PC-9 (cell line): ENCODE measurements at regions not wholly inside any gene's neighbourhood (a gene's known extent, or its start where the extent isn't known, plus 50 kb on each side); places are given as distances from the start of the nearest gene placed in this dataset.

Experiments
- BruUV-seq: library from RNA; stranded (reverse); fragments of 400-500 nt; replicated peaks from 2 replicates; lab custom pipeline; 2021; lab: Mats Ljungman, UMichigan
- CTCF ChIA-PET: fragments of 300-600 bp; sonication (Branson Sonifier 250); formaldehyde crosslinking; loops from one replicate; lab custom pipeline; 2022; ENCODE audit warnings: antibody characterized with exemption; lab: Charles Lee
- POLR2A ChIA-PET: fragments of 300-600 bp; sonication (Branson Sonifier 250); formaldehyde crosslinking; loops from one replicate; lab custom pipeline; 2022; ENCODE audit warnings: antibody characterized with exemption; ENCODE audit not compliant: unreplicated experiment; lab: Charles Lee
- DNase-seq, 2 experiments: peaks; one replicate each; pipeline versions ENCODE4 v3.0.0 to v3.0.0-alpha.2; 2015 to 2022; ENCODE audit warnings: mixed read lengths in 1 of 2
- H2AFZ ChIP-seq: fragments of 200-600 bp; sonication (generic); 2 replicates; pipeline ENCODE4 v1.8.1; 2017; ENCODE audit warnings: antibody characterized with exemption
- H3F3A ChIP-seq: fragments of 200-600 bp; sonication (generic); 2 replicates; pipeline ENCODE4 v1.8.1; 2017; ENCODE audit warnings: antibody characterized with exemption, mild to moderate bottlenecking, low read depth; ENCODE audit not compliant: insufficient read depth
- H3K27ac ChIP-seq: fragments of 200-600 bp; sonication (generic); 2 replicates; pipeline ENCODE4 v1.6.1; 2016; ENCODE audit warnings: mixed run types
- H3K27me3 ChIP-seq: fragments of 200-600 bp; sonication (generic); 2 replicates; pipeline ENCODE4 v1.6.1; 2016; ENCODE audit warnings: low read depth, mixed run types; ENCODE audit not compliant: insufficient read depth
- H3K36me3 ChIP-seq: fragments of 200-600 bp; sonication (generic); 2 replicates; pipeline ENCODE4 v1.6.1; 2016; ENCODE audit warnings: low read depth, mixed run types
- H3K4me1 ChIP-seq: fragments of 200-600 bp; sonication (generic); replicated peaks from 2 replicates; pipeline ENCODE4 v1.6.1; 2016; ENCODE audit warnings: mixed run types; ENCODE audit not compliant: insufficient read depth
- H3K4me2 ChIP-seq: fragments of 200-600 bp; sonication (generic); 2 replicates; pipeline ENCODE4 v1.6.1; 2017; ENCODE audit warnings: mixed run types
- H3K4me3 ChIP-seq: fragments of 200-600 bp; sonication (generic); 2 replicates; pipeline ENCODE4 v1.6.1; 2016; ENCODE audit warnings: mixed run types
- H3K79me2 ChIP-seq: fragments of 200-600 bp; sonication (generic); 2 replicates; pipeline ENCODE4 v1.6.1; 2017; ENCODE audit warnings: low read depth, mixed run types
- H3K9me2 ChIP-seq: fragments of 200-600 bp; sonication (generic); 2 replicates; pipeline ENCODE4 v1.8.1; 2017; ENCODE audit warnings: mild to moderate bottlenecking; ENCODE audit not compliant: insufficient read depth
- H3K9me3 ChIP-seq: fragments of 200-600 bp; sonication (generic); 2 replicates; pipeline ENCODE4 v1.8.1; 2016; ENCODE audit warnings: low read depth; ENCODE audit not compliant: insufficient read depth
- H4K20me1 ChIP-seq: fragments of 200-600 bp; sonication (generic); 2 replicates; pipeline ENCODE4 v1.8.1; 2017; ENCODE audit not compliant: insufficient read depth
- EZH2 ChIP-seq: fragments of 200-600 bp; sonication (generic); IDR thresholded peaks from 2 replicates; pipeline ENCODE4 v1.8.0; 2017; ENCODE audit warnings: antibody characterized with exemption, low read depth
- intact Hi-C: fragments of 100-400 bp; cut with micrococcal nuclease; formaldehyde crosslinking; loops from one replicate; pipeline ENCODE4 v1.10.0; 2022; ENCODE audit not compliant: unreplicated experiment
- TF ChIP-seq, protein P1 (sequence below): fragments of 200-600 bp; sonication (generic); conservative IDR thresholded peaks from 2 replicates; pipeline ENCODE4 v1.6.1; 2017; ENCODE audit warnings: mixed run types, antibody characterized with exemption, mild to moderate bottlenecking, moderate library complexity

DNA sequence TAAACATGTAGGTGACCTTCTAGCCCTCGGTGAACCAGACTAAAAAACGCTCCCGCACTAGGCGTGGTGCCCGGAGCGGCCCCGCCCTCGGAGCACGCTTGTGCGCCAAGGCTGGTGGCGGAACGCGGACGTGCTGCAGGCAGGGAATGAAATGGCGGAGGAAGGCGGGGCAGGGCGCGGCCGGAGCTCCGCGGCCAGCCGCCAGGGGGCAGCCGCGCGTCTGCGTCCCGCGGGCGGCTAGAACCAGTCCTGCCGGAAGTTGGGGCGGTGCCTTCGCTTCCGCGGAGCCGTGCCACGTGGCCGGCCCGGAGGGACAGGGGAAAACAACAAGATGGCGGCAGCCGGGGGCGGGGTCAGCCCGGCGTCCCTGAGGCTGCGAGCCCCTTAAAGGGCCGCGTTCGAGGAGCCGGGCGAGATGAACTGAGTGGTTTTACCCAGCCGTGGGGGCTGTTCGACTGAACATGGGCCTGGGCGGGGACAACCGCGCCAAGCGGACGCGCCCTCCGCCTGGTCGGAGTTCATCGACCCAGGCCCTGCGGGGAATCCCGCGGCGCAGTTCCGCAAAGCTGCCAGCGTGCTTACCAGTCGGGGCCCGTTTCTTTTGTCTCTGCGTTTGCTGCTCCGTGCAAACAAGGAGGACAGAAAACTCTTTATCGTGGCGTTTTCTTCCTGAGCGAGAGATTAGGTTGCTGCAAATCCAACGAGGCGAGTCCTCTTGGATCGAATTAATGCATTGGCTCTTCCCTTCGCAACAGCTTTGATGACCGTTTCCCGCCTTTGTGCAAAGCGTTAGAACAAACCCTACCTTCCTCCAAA lies 90.9 kb upstream of the CHD2 start:
- no peaks in the 10 kb centered on the region for H3K27me3 ChIP-seq
- H3K4me3 ChIP-seq, result peak overlapping the region; percentile 84
- no peaks in the 10 kb centered on the region for H4K20me1 ChIP-seq
- TF ChIP-seq, protein P1, sequence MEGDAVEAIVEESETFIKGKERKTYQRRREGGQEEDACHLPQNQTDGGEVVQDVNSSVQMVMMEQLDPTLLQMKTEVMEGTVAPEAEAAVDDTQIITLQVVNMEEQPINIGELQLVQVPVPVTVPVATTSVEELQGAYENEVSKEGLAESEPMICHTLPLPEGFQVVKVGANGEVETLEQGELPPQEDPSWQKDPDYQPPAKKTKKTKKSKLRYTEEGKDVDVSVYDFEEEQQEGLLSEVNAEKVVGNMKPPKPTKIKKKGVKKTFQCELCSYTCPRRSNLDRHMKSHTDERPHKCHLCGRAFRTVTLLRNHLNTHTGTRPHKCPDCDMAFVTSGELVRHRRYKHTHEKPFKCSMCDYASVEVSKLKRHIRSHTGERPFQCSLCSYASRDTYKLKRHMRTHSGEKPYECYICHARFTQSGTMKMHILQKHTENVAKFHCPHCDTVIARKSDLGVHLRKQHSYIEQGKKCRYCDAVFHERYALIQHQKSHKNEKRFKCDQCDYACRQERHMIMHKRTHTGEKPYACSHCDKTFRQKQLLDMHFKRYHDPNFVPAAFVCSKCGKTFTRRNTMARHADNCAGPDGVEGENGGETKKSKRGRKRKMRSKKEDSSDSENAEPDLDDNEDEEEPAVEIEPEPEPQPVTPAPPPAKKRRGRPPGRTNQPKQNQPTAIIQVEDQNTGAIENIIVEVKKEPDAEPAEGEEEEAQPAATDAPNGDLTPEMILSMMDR, result peak; percentile 81
- TF ChIP-seq EZH2, result no peak
- H2AFZ ChIP-seq, result peak overlapping the region; percentile 91
- peaks cover 4% of the 10 kb centered on the region; the same call in 1 of the 2 replicates for H3K9me3 ChIP-seq
- H3K4me2 ChIP-seq, result peak overlapping the region; percentile 92
- peaks cover 66% of the 10 kb centered on the region for H3K4me1 ChIP-seq
- peaks cover 54% of the 10 kb centered on the region for H3F3A ChIP-seq
- DNase-seq, result peak; percentile 83 to 98
- peak overlapping the region; percentile 99 for H3K27ac ChIP-seq
- H3K36me3 ChIP-seq, result no peaks in the 10 kb centered on the region
- intact Hi-C loops, result loop anchor here (1.0 kb wide), 5 partner anchors 31 to 109 kb away; partner anchors contain the start of gene CHD2
- no peaks in the 10 kb centered on the region for H3K9me2 ChIP-seq
- CTCF ChIA-PET, result interaction anchor here (0.6 to 2.5 kb wide), 4 partner anchors 73 to 93 kb away, joined by 3 to 8 read pairs (median 3); partner anchors contain the start of gene CHD2
- TSS peak; percentile 44 for BruUV-seq
- POLR2A ChIA-PET, result interaction anchor here (0.5 to 2.5 kb wide), 6 partner anchors 60 to 114 kb away, joined by 3 to 38 read pairs (median 6); no protein-coding TSS in a partner anchor
- peaks cover 35% of the 10 kb centered on the region for H3K79me2 ChIP-seq

DNA sequence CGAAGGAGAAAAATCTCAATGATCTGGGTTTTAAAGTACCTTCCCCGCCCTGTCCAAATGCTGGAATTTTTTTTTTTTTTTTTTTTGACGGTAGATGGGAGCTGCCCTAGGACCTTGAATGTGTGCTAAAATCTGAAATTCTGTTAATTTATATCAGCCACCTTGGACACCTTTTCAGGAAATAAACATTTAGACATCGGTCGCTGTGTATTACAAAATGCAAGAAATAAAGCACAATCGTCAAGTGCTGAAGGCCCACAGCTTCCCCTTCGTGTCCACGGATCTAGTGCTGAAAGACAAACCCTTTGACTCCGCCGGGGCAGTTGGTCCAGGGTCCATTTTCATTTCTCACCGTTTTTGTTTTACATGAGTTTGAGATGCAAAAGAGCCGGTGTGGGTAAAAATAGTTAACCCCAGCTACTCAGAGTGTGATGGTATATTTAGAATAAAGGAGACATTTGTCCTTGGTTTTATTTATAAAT lies 90.2 kb upstream of the CHD2 start:
- intact Hi-C loops, result loop anchor here (1.0 kb wide), 6 partner anchors 10 to 108 kb away; partner anchors contain the start of gene CHD2
- DNase-seq, result no peak
- Histone ChIP-seq H3K9me2 (no peaks in the 10 kb centered on the region), H3K4me2 (peak overlapping the region; percentile 92), H3K4me3 (peak overlapping the region; percentile 84), H3K79me2 (peaks cover 33% of the 10 kb centered on the region), H3F3A (peaks cover 47% of the 10 kb centered on the region), H3K27me3 (no peaks in the 10 kb centered on the region), H3K27ac (peak overlapping the region; percentile 99), H2AFZ (peak overlapping the region; percentile 91), H4K20me1 (no peaks in the 10 kb centered on the region), H3K36me3 (no peaks in the 10 kb centered on the region), H3K9me3 (peaks cover 4% of the 10 kb centered on the region; the same call in 1 of the 2 replicates), H3K4me1 (peaks cover 59% of the 10 kb centered on the region)
- CTCF ChIA-PET, result interaction anchor here (0.6 to 2.5 kb wide), 5 partner anchors 72 to 123 kb away, joined by 3 to 8 read pairs (median 3); partner anchors contain the start of gene CHD2
- TF ChIP-seq, protein P1, result no peak
- TF ChIP-seq EZH2, result no peak
- POLR2A ChIA-PET, result interaction anchor here (0.5 to 2.5 kb wide), 6 partner anchors 11 to 113 kb away, joined by 3 to 38 read pairs (median 10); partner anchors contain the start of gene CHD2
- no TSS peak for BruUV-seq
